ENCODE measurements at regions not wholly inside any gene's neighbourhood (a gene's known extent, or its start where the extent isn't known, plus 50 kb on each side); places are given as distances from the start of the nearest gene placed in this dataset.

- no peak for TF ChIP-seq SUZ12 (IDR thresholded peaks at IDR 0.05; ENCODE audit: extremely low read depth, insufficient read depth, insufficient read length)
- no peak for TF ChIP-seq YY1 (IDR thresholded peaks at IDR 0.05; ENCODE audit: insufficient read depth, insufficient read length)
These were observed 196.2 kb upstream of the ELL2 start for GRCh38 chr5:96157841-96158291.
